HepG2 (cell line): ENCODE measurements at regions not wholly inside any gene's neighbourhood (a gene's known extent, or its start where the extent isn't known, plus 50 kb on each side); places are given as distances from the start of the nearest gene placed in this dataset.

Experiments
- ATAC-seq: fragments of 200-7000 bp; cut with Tn5 transposase; 3 replicates; pipeline ENCODE4 v1.9.1; 2020; ENCODE audit warnings: mild to moderate bottlenecking, moderate library complexity
- BruUV-seq: library from RNA; stranded (reverse); fragments of 400-500 nt; replicated peaks from 2 replicates; lab custom pipeline; 2021; lab: Mats Ljungman, UMichigan
- CTCF ChIA-PET: fragments of 300-600 bp; formaldehyde crosslinking; extraction: SDS; loops from one replicate; lab custom pipeline; 2021; ENCODE audit warnings: low total read pairs, inconsistent platforms, low intra/inter-chr PET ratio; lab: Yijun Ruan, JAX
- POLR2A ChIA-PET: fragments of 350-600 bp; sonication (Branson Sonifier 250); formaldehyde crosslinking; loops from one replicate; lab custom pipeline; 2020; ENCODE audit warnings: antibody characterized with exemption, inconsistent platforms; lab: Yijun Ruan, JAX
- DNase-seq: peaks from one replicate; pipeline ENCODE4 v3.0.0-alpha.2; 2015; ENCODE audit warnings: low spot score
- FAIRE-seq: peaks from 3 replicates; lab custom pipeline; 2011; peaks lifted over from hg19 to GRCh38; lab: Jason Lieb, UNC
- H2AFZ ChIP-seq: one replicate; pipeline ENCODE4 v1.6.1; 2011; ENCODE audit warnings: low read length, inconsistent platforms
- H3K27ac ChIP-seq: fragments of 300-600 bp; 3 replicates; pipeline ENCODE4 v1.8.0; 2011; ENCODE audit warnings: mixed run types, mild to moderate bottlenecking, mixed read lengths, low read length, inconsistent platforms; ENCODE audit not compliant: insufficient read depth; ENCODE audit errors: extremely low read length
- H3K27me3 ChIP-seq, 2 experiments: fragments of 200-600 bp in 1 of 2; 2 replicates in 1 of 2; 3 replicates in 1 of 2; pipeline versions ENCODE4 v1.6.0 to v1.8.0; 2011; ENCODE audit warnings: low read length in 2 of 2, mild to moderate bottlenecking in 2 of 2, moderate library complexity in 2 of 2, inconsistent platforms in 1 of 2; ENCODE audit not compliant: insufficient read depth in 2 of 2, control insufficient read depth in 1 of 2
- H3K36me3 ChIP-seq, 2 experiments: fragments of 200-600 bp in 1 of 2; replicated peaks in 1 of 2; 2 replicates in 1 of 2; 3 replicates in 1 of 2; pipeline versions ENCODE4 v1.5.1 to v1.8.0; 2011; ENCODE audit warnings: low read length in 2 of 2, inconsistent platforms in 1 of 2; ENCODE audit not compliant: insufficient read depth in 2 of 2, control insufficient read depth in 1 of 2
- H3K4me1 ChIP-seq: 2 replicates; pipeline ENCODE4 v1.5.1; 2012; ENCODE audit warnings: low read length, inconsistent platforms; ENCODE audit not compliant: insufficient read depth
- H3K4me2 ChIP-seq: 2 replicates; pipeline ENCODE4 v1.6.0; 2011; ENCODE audit warnings: low read depth, low read length, inconsistent platforms
- H3K4me3 ChIP-seq, 3 experiments: fragments of 200-600 bp in 1 of 3; sonication (generic), shearing (Covaris generic) in 1 of 3; replicated peaks in 1 of 3; 2 replicates each; pipeline ENCODE4 v1.5.1; 2011 to 2016; ENCODE audit warnings: low read length in 3 of 3, inconsistent platforms in 2 of 3, low read depth in 2 of 3, mild to moderate bottlenecking in 2 of 3, control low read depth in 1 of 3, mixed read lengths in 1 of 3; ENCODE audit not compliant: insufficient read depth in 1 of 3
- H3K79me2 ChIP-seq: one replicate; pipeline ENCODE4 v1.6.1; 2011; ENCODE audit warnings: low read length, inconsistent platforms; ENCODE audit not compliant: insufficient read depth
- H3K9ac ChIP-seq: 2 replicates; pipeline ENCODE4 v1.6.0; 2011; ENCODE audit warnings: mild to moderate bottlenecking, low read depth, low read length, inconsistent platforms; ENCODE audit not compliant: insufficient read depth
- H3K9me3 ChIP-seq: 2 replicates; pipeline ENCODE4 v1.5.1; 2012; ENCODE audit warnings: mild to moderate bottlenecking, low read length
- H4K20me1 ChIP-seq: 2 replicates; pipeline ENCODE4 v1.6.0; 2011; ENCODE audit warnings: inconsistent platforms, mild to moderate bottlenecking, low read length, moderate library complexity; ENCODE audit not compliant: insufficient read depth
- CREB1 ChIP-seq, 2 experiments: fragments of 450-650 bp in 1 of 2; IDR thresholded peaks; 2 replicates each; pipeline ENCODE4 v1.6.1; 2016 to 2017; ENCODE audit warnings: control low read depth in 1 of 2, mild to moderate bottlenecking in 1 of 2, missing compliant biosample characterization in 1 of 2, missing genetic modification characterization in 1 of 2
- FOXJ3 ChIP-seq: sonication (generic); formaldehyde crosslinking; IDR thresholded peaks from 2 replicates; pipeline ENCODE4 v1.4.0; 2020; ENCODE audit warnings: missing genetic modification reagents, mild to moderate bottlenecking, borderline replicate concordance
- NFE2L2 ChIP-seq: fragments of 150-350 bp; IDR thresholded peaks from 2 replicates; pipeline ENCODE4 v1.6.1; 2014; ENCODE audit warnings: low read length
- NFIC ChIP-seq: IDR thresholded peaks from 2 replicates; pipeline ENCODE4 v1.6.1; 2012; ENCODE audit warnings: mild to moderate bottlenecking, low read length, inconsistent platforms
- SP140L ChIP-seq: sonication (generic); formaldehyde crosslinking; IDR thresholded peaks from 2 replicates; pipeline ENCODE4 v1.4.0; 2020; ENCODE audit warnings: missing genetic modification reagents, borderline replicate concordance
- ZNF484 ChIP-seq: sonication (generic); formaldehyde crosslinking; IDR thresholded peaks from 2 replicates; pipeline ENCODE4 v1.5.1; 2020; ENCODE audit warnings: mild to moderate bottlenecking, low read depth, missing genetic modification reagents, borderline replicate concordance
- WGBS: methylation state at CpG from one replicate; pipeline ENCODE4 v1.1.6; 2017; ENCODE audit warnings: low lambda C conversion rate; 5-methylcytosine and 5-hydroxymethylcytosine counted together
- in situ Hi-C: cut with HindIII; loops from 2 replicates; pipeline ENCODE4 v1.10.0; 2017; ENCODE audit warnings: low pct_unique_long_range_greater_than_20kb; ENCODE audit not compliant: extremely low pct_ligation_motif_present
- intact Hi-C: fragments of 100-400 bp; cut with micrococcal nuclease; formaldehyde crosslinking; loops from one replicate; pipeline ENCODE4 v1.10.0; 2022; ENCODE audit not compliant: unreplicated experiment
- TF ChIP-seq, protein P1 (sequence below): sonication (generic); formaldehyde crosslinking; IDR thresholded peaks from 2 replicates; pipeline ENCODE4 v1.4.0; 2020; ENCODE audit warnings: missing genetic modification reagents, borderline replicate concordance
- TF ChIP-seq, protein P2 (sequence below): sonication (generic); formaldehyde crosslinking; IDR thresholded peaks from 2 replicates; pipeline ENCODE4 v1.5.0; 2020; ENCODE audit warnings: mild to moderate bottlenecking, missing genetic modification reagents

DNA sequence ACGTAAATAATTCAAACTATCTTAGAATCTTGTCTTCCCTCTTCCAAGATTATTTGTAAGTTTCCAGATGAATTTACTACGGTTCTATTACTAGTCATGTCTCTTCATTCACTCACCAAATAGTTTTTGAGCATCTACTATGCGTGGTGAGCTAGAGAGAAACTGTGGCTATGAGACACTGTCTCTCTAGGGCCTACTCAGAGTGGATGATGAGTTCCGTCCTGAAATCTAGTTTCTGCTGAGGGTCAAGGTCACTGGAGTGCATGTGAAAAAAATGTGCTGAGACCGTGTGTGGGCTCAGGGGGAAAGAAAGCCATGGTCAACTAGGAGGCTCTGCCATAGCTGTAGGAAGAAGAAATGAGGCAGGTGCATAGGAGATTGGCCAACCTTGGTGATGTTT is 320.2 kb upstream of the GATB start:
- POLR2A ChIA-PET, result no interaction called here
- H3K4me1 ChIP-seq, result no peaks in the 10 kb centered on the region
- H3K36me3 ChIP-seq, result no peaks in the 10 kb centered on the region
- H4K20me1 ChIP-seq, result no peaks in the 10 kb centered on the region
- DNase-seq, result no peak
- TF ChIP-seq, protein P1, sequence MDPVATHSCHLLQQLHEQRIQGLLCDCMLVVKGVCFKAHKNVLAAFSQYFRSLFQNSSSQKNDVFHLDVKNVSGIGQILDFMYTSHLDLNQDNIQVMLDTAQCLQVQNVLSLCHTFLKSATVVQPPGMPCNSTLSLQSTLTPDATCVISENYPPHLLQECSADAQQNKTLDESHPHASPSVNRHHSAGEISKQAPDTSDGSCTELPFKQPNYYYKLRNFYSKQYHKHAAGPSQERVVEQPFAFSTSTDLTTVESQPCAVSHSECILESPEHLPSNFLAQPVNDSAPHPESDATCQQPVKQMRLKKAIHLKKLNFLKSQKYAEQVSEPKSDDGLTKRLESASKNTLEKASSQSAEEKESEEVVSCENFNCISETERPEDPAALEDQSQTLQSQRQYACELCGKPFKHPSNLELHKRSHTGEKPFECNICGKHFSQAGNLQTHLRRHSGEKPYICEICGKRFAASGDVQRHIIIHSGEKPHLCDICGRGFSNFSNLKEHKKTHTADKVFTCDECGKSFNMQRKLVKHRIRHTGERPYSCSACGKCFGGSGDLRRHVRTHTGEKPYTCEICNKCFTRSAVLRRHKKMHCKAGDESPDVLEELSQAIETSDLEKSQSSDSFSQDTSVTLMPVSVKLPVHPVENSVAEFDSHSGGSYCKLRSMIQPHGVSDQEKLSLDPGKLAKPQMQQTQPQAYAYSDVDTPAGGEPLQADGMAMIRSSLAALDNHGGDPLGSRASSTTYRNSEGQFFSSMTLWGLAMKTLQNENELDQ (CRISPR knock-in tag), result no peak
- TF ChIP-seq ZNF484 (CRISPR knock-in tag) (no peak), NFIC (no peak), NFE2L2 (no peak), FOXJ3 (CRISPR knock-in tag) (no peak), SP140L (CRISPR knock-in tag) (no peak), CREB1 (IDR thresholded peaks at IDR 0.05) (no peak), CREB1 (CRISPR knock-in tag; IDR thresholded peaks at IDR 0.05) (no peak)
- TF ChIP-seq, protein P2, sequence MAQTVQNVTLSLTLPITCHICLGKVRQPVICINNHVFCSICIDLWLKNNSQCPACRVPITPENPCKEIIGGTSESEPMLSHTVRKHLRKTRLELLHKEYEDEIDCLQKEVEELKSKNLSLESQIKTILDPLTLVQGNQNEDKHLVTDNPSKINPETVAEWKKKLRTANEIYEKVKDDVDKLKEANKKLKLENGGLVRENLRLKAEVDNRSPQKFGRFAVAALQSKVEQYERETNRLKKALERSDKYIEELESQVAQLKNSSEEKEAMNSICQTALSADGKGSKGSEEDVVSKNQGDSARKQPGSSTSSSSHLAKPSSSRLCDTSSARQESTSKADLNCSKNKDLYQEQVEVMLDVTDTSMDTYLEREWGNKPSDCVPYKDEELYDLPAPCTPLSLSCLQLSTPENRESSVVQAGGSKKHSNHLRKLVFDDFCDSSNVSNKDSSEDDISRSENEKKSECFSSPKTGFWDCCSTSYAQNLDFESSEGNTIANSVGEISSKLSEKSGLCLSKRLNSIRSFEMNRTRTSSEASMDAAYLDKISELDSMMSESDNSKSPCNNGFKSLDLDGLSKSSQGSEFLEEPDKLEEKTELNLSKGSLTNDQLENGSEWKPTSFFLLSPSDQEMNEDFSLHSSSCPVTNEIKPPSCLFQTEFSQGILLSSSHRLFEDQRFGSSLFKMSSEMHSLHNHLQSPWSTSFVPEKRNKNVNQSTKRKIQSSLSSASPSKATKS (CRISPR knock-in tag), result no peak
- TF ChIP-seq, all 625 proteins: peak for 0
- intact Hi-C loops, result no loop called here
- Histone ChIP-seq H3K9ac (no peak overlapping the region), H2AFZ (no peak overlapping the region), H3K27ac (no peak overlapping the region), H3K79me2 (no peaks in the 10 kb centered on the region), H3K9me3 (no peaks in the 10 kb centered on the region), H3K4me2 (no peak overlapping the region), H3K27me3 (no peaks in the 10 kb centered on the region; a peak in 1 of 5 replicates), H3K4me3 (no peak overlapping the region)
- no peak for ATAC-seq
- FAIRE-seq, result no peak
- CTCF ChIA-PET, result no interaction called here
- WGBS, result 2% methylated on average over 5 of the region's 5 CpGs
- in situ Hi-C loops, result no loop called here
- BruUV-seq, result no TSS peak
